OCI-LY1 (cell line): ENCODE measurements at regions not wholly inside any gene's neighbourhood (a gene's known extent, or its start where the extent isn't known, plus 50 kb on each side); places are given as distances from the start of the nearest gene placed in this dataset.

ENCODE experiments used
- H2AFZ ChIP-seq: fragments of 200-600 bp; sonication (generic), shearing (Covaris generic); 2 replicates; pipeline ENCODE4 v1.6.0; 2014; ENCODE audit warnings: antibody characterized with exemption, mild to moderate bottlenecking, low read length
- H3F3A ChIP-seq: fragments of 200-600 bp; sonication (generic), shearing (Covaris generic); 2 replicates; pipeline ENCODE4 v1.6.0; 2014; ENCODE audit warnings: mild to moderate bottlenecking, antibody characterized with exemption, low read length, moderate library complexity; ENCODE audit not compliant: insufficient read depth
- H3K27ac ChIP-seq: fragments of 200-600 bp; sonication (generic); 2 replicates; pipeline ENCODE4 v1.5.1; 2014; ENCODE audit warnings: low read length, mixed run types, mild to moderate bottlenecking, low read depth; ENCODE audit not compliant: poor library complexity, severe bottlenecking
- H3K27me3 ChIP-seq: fragments of 200-600 bp; sonication (generic); 2 replicates; pipeline ENCODE4 v1.6.0; 2014; ENCODE audit warnings: antibody characterized with exemption, mild to moderate bottlenecking, low read length, moderate library complexity; ENCODE audit not compliant: insufficient read depth
- H3K36me3 ChIP-seq: fragments of 200-600 bp; sonication (generic); 2 replicates; pipeline ENCODE4 v1.6.1; 2014; ENCODE audit warnings: mild to moderate bottlenecking, antibody characterized with exemption, low read length, moderate library complexity, mixed read lengths; ENCODE audit not compliant: insufficient read depth
- H3K4me1 ChIP-seq: fragments of 200-600 bp; sonication (generic); 2 replicates; pipeline ENCODE4 v1.5.1; 2014; ENCODE audit warnings: mild to moderate bottlenecking, low read length, moderate library complexity; ENCODE audit not compliant: insufficient read depth, severe bottlenecking
- H3K4me2 ChIP-seq: fragments of 200-600 bp; sonication (generic), shearing (Covaris generic); 2 replicates; pipeline ENCODE4 v1.6.1; 2014; ENCODE audit warnings: low read length
- H3K4me3 ChIP-seq: fragments of 200-600 bp; sonication (generic); 2 replicates; pipeline ENCODE4 v1.5.1; 2014; ENCODE audit warnings: low read length, low read depth, mild to moderate bottlenecking, mixed read lengths; ENCODE audit not compliant: poor library complexity, severe bottlenecking
- H3K79me2 ChIP-seq: fragments of 200-600 bp; shearing (Covaris generic); 2 replicates; pipeline ENCODE4 v1.6.1; 2016; ENCODE audit warnings: mixed run types, low read length, mixed read lengths; ENCODE audit not compliant: insufficient read depth
- H3K9ac ChIP-seq: fragments of 200-600 bp; sonication (generic), shearing (Covaris generic); 2 replicates; pipeline ENCODE4 v1.6.1; 2014; ENCODE audit warnings: mild to moderate bottlenecking, low read length, mixed read lengths
- H3K9me2 ChIP-seq: fragments of 200-600 bp; sonication (generic), shearing (Covaris generic); 2 replicates; pipeline ENCODE4 v1.6.1; 2014; ENCODE audit warnings: low read depth, mild to moderate bottlenecking, low read length, mixed read lengths
- H3K9me3 ChIP-seq: fragments of 200-600 bp; shearing (Covaris generic); 2 replicates; pipeline ENCODE4 v1.6.1; 2014; ENCODE audit warnings: low read length, mixed read lengths
- H4K20me1 ChIP-seq: fragments of 200-600 bp; sonication (generic), shearing (Covaris generic); 2 replicates; pipeline ENCODE4 v1.6.0; 2016; ENCODE audit warnings: mild to moderate bottlenecking, low read length; ENCODE audit not compliant: insufficient read depth
- CTCF ChIP-seq: fragments of 200-600 bp; sonication (generic), shearing (Covaris generic); IDR thresholded peaks from 2 replicates; pipeline ENCODE4 v1.5.1; 2017; ENCODE audit warnings: mild to moderate bottlenecking, antibody characterized with exemption, low read length, moderate library complexity, mixed read lengths
- EZH2 ChIP-seq: fragments of 200-600 bp; sonication (generic), shearing (Covaris generic); IDR thresholded peaks from 2 replicates; pipeline ENCODE4 v1.8.0; 2017; ENCODE audit warnings: borderline replicate concordance, mixed run types, mild to moderate bottlenecking, antibody characterized with exemption, low read length, moderate library complexity, mixed read lengths

- Histone ChIP-seq H3K9me2 (no peaks in the 10 kb centered on the region; the same call in 1 of the 2 replicates), H2AFZ (no peak overlapping the region), H3K4me2 (no peak overlapping the region), H3F3A (no peaks in the 10 kb centered on the region), H3K36me3 (no peaks in the 10 kb centered on the region), H3K79me2 (no peaks in the 10 kb centered on the region), H3K27ac (no peak overlapping the region), H4K20me1 (no peaks in the 10 kb centered on the region), H3K4me1 (no peaks in the 10 kb centered on the region), H3K27me3 (no peaks in the 10 kb centered on the region), H3K4me3 (no peak overlapping the region), H3K9ac (no peak overlapping the region), H3K9me3 (no peaks in the 10 kb centered on the region)
- TF ChIP-seq CTCF (no peak), EZH2 (no peak)
These were observed 66.6 kb upstream of the NR3C1 start for GRCh38 chr5:143470120-143470519.

GRCh38 chr5:143469125-143469524 lies 65.6 kb upstream of the NR3C1 start:
- H3K4me1 ChIP-seq = no peaks in the 10 kb centered on the region
- H3K79me2 ChIP-seq = no peaks in the 10 kb centered on the region
- no peak overlapping the region for H2AFZ ChIP-seq
- no peaks in the 10 kb centered on the region for H4K20me1 ChIP-seq
- no peak overlapping the region for H3K4me3 ChIP-seq
- H3K27ac ChIP-seq = no peak overlapping the region
- no peak for TF ChIP-seq CTCF
- no peak for TF ChIP-seq EZH2
- H3K9ac ChIP-seq = no peak overlapping the region
- no peaks in the 10 kb centered on the region for H3K27me3 ChIP-seq
- H3K9me2 ChIP-seq = no peaks in the 10 kb centered on the region; the same call in 1 of the 2 replicates
- H3K9me3 ChIP-seq = no peaks in the 10 kb centered on the region
- H3K36me3 ChIP-seq = no peaks in the 10 kb centered on the region
- H3K4me2 ChIP-seq = no peak overlapping the region
- H3F3A ChIP-seq = no peaks in the 10 kb centered on the region

GRCh38 chr5:143466632-143467031 lies 63.1 kb upstream of the NR3C1 start:
- Histone ChIP-seq H3K9me3 (no peaks in the 10 kb centered on the region), H3K4me2 (no peak overlapping the region), H3K27me3 (no peaks in the 10 kb centered on the region), H2AFZ (no peak overlapping the region), H3K36me3 (no peaks in the 10 kb centered on the region), H3F3A (no peaks in the 10 kb centered on the region), H3K27ac (no peak overlapping the region), H3K9me2 (no peaks in the 10 kb centered on the region; the same call in 1 of the 2 replicates), H3K4me1 (no peaks in the 10 kb centered on the region), H3K4me3 (no peak overlapping the region), H3K79me2 (no peaks in the 10 kb centered on the region), H4K20me1 (no peaks in the 10 kb centered on the region), H3K9ac (no peak overlapping the region)
- TF ChIP-seq EZH2 = no peak
- no peak for TF ChIP-seq CTCF
